Neural progenitor cell (in vitro differentiated cells): ENCODE measurements at regions not wholly inside any gene's neighbourhood (a gene's known extent, or its start where the extent isn't known, plus 50 kb on each side); places are given as distances from the start of the nearest gene placed in this dataset.

Source experiments
- DNase-seq: peaks from one replicate; pipeline ENCODE4 v3.0.0-alpha.2; 2016; ENCODE audit warnings: low spot score
- H2AFZ ChIP-seq: fragments of 200-600 bp; sonication (generic); replicated peaks from 2 replicates; pipeline ENCODE4 v1.6.1; 2016; ENCODE audit warnings: antibody characterized with exemption
- H3F3A ChIP-seq: fragments of 200-600 bp; sonication (generic); 2 replicates; pipeline ENCODE4 v1.6.1; 2016; ENCODE audit warnings: antibody characterized with exemption, low read depth
- H3K27ac ChIP-seq: fragments of 200-600 bp; sonication (generic); 2 replicates; pipeline ENCODE4 v1.5.1; 2016; ENCODE audit warnings: mild to moderate bottlenecking
- H3K27me3 ChIP-seq: fragments of 200-600 bp; sonication (generic); 2 replicates; pipeline ENCODE4 v1.6.1; 2016; ENCODE audit warnings: mild to moderate bottlenecking, moderate library complexity
- H3K36me3 ChIP-seq: fragments of 200-600 bp; sonication (generic); 2 replicates; pipeline ENCODE4 v1.5.1; 2016
- H3K4me1 ChIP-seq: fragments of 200-600 bp; sonication (generic); 2 replicates; pipeline ENCODE4 v1.6.1; 2016; ENCODE audit warnings: mixed run types
- H3K4me2 ChIP-seq: fragments of 200-600 bp; sonication (generic); 2 replicates; pipeline ENCODE4 v1.6.1; 2016
- H3K4me3 ChIP-seq: fragments of 200-600 bp; sonication (generic); 2 replicates; pipeline ENCODE4 v1.5.1; 2016
- H3K79me2 ChIP-seq: fragments of 200-600 bp; sonication (generic); 2 replicates; pipeline ENCODE4 v1.6.1; 2016; ENCODE audit warnings: low read depth
- H3K9ac ChIP-seq: fragments of 200-600 bp; sonication (generic); 2 replicates; pipeline ENCODE4 v1.6.1; 2016
- H3K9me3 ChIP-seq: fragments of 200-600 bp; sonication (generic); 2 replicates; pipeline ENCODE4 v1.5.1; 2016; ENCODE audit warnings: low read depth
- H4K20me1 ChIP-seq: fragments of 200-600 bp; sonication (generic); 2 replicates; pipeline ENCODE4 v1.6.1; 2016; ENCODE audit warnings: low read depth
- H3K27ac Mint-ChIP-seq: 3 replicates; pipeline ENCODE4 v1.8.0; 2021; ENCODE audit warnings: mixed read lengths
- H3K27me3 Mint-ChIP-seq: 2 replicates; pipeline ENCODE4 v1.8.0; 2022; ENCODE audit warnings: low read depth, mild to moderate bottlenecking, inconsistent platforms, moderate library complexity, mixed read lengths; ENCODE audit not compliant: insufficient read depth
- H3K36me3 Mint-ChIP-seq: 3 replicates; pipeline ENCODE4 v1.8.0; 2021; ENCODE audit warnings: mixed read lengths
- H3K4me1 Mint-ChIP-seq: 3 replicates; pipeline ENCODE4 v1.8.0; 2021; ENCODE audit warnings: mixed read lengths
- H3K4me3 Mint-ChIP-seq: 3 replicates; pipeline ENCODE4 v1.8.0; 2021; ENCODE audit warnings: mild to moderate bottlenecking, moderate library complexity, mixed read lengths
- H3K9me3 Mint-ChIP-seq: 3 replicates; pipeline ENCODE4 v1.8.0; 2020; ENCODE audit warnings: mixed read lengths
- CTCF ChIP-seq: fragments of 200-600 bp; sonication (generic); IDR thresholded peaks from 2 replicates; pipeline ENCODE4 v1.5.1; 2017; ENCODE audit warnings: antibody characterized with exemption, mild to moderate bottlenecking
- EZH2 ChIP-seq: fragments of 200-600 bp; sonication (generic); IDR thresholded peaks from 2 replicates; pipeline ENCODE4 v1.6.1; 2017; ENCODE audit warnings: antibody characterized with exemption, mild to moderate bottlenecking, moderate library complexity
- EZH2phosphoT487 ChIP-seq: fragments of 200-600 bp; sonication (generic); IDR thresholded peaks from 2 replicates; pipeline ENCODE4 v1.6.1; 2017; ENCODE audit warnings: antibody characterized with exemption

- no peaks in the 10 kb centered on the region for H3K79me2 ChIP-seq
Observed at GRCh38 chr13:50732712-50733111, 110.8 kb downstream of the DLEU7 start.

DNA sequence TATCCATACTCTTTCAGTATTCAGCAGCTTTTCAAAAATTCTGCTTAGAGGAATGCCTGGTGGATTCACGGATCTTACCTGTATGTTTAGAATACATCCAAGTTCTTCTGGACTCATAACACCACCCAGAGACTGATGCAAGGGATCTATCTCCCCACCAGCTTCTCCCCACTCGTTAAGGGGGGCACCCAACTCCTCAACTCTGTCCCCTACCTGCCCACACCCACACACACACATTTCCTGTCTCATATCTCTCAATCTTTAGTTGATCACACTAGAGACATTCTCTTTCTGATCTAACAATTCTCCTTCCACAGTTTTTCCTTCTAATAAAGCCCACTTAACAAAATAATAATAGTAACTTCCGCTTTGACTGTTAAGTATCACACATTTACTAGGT lies 110.1 kb downstream of the DLEU7 start:
- peaks cover 2% of the 10 kb centered on the region for H3K27me3 Mint-ChIP-seq
- no peak overlapping the region for H3K4me2 ChIP-seq
- no peak overlapping the region for H3K27ac Mint-ChIP-seq
- DNase-seq: no peak
- no peaks in the 10 kb centered on the region for H3K4me1 Mint-ChIP-seq
- no peaks in the 10 kb centered on the region for H3K27me3 ChIP-seq
- no peaks in the 10 kb centered on the region for H3F3A ChIP-seq
- H3K4me1 ChIP-seq: no peaks in the 10 kb centered on the region
- H3K9me3 Mint-ChIP-seq: peaks cover 18% of the 10 kb centered on the region
- H3K27ac ChIP-seq: no peak overlapping the region
- H3K4me3 Mint-ChIP-seq: no peak overlapping the region
- H3K9me3 ChIP-seq: no peaks in the 10 kb centered on the region
- no peak overlapping the region for H2AFZ ChIP-seq
- no peaks in the 10 kb centered on the region for H4K20me1 ChIP-seq
- no peaks in the 10 kb centered on the region for H3K36me3 Mint-ChIP-seq
- H3K9ac ChIP-seq: no peak overlapping the region
- no peaks in the 10 kb centered on the region for H3K36me3 ChIP-seq
- H3K4me3 ChIP-seq: no peak overlapping the region
- TF ChIP-seq EZH2 (no peak), CTCF (no peak), EZH2phosphoT487 (no peak)
- no peaks in the 10 kb centered on the region for H3K79me2 ChIP-seq

More at GRCh38 chr13:50732712-50733111, 110.8 kb downstream of the DLEU7 start:
- H3K9me3 Mint-ChIP-seq: peaks cover 18% of the 10 kb centered on the region
- no peaks in the 10 kb centered on the region for H3K4me1 Mint-ChIP-seq
- no peak overlapping the region for H3K27ac Mint-ChIP-seq
- Histone ChIP-seq H3K4me2 (no peak overlapping the region), H3K4me3 (no peak overlapping the region), H3F3A (no peaks in the 10 kb centered on the region), H3K36me3 (no peaks in the 10 kb centered on the region), H3K9me3 (no peaks in the 10 kb centered on the region), H2AFZ (no peak overlapping the region), H3K4me1 (no peaks in the 10 kb centered on the region), H4K20me1 (no peaks in the 10 kb centered on the region), H3K27me3 (no peaks in the 10 kb centered on the region), H3K9ac (no peak overlapping the region), H3K27ac (no peak overlapping the region)
- no peaks in the 10 kb centered on the region for H3K27me3 Mint-ChIP-seq
- no peak overlapping the region for H3K4me3 Mint-ChIP-seq
- DNase-seq: no peak
- no peaks in the 10 kb centered on the region for H3K36me3 Mint-ChIP-seq
- TF ChIP-seq EZH2 (no peak), EZH2phosphoT487 (no peak), CTCF (no peak)

DNA sequence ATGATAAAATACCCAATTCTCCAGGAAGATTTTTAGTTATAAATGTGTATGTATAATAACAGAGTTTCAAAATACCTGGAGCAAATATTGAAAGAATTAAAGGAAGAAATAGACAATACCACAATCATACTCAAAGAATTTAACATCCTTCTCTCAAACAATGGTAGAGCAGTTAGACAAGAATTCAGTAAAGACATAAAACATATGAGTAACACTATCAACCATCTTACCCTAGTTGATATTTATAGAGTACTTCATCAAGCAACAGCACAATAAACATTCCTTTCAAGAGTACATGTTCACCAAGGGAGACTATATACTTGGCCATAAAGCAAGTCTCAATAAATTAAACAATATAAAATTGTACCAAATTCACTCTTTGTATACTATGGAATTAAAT lies 108.4 kb downstream of the DLEU7 start:
- no peaks in the 10 kb centered on the region for H3K4me1 ChIP-seq
- Mint-ChIP-seq H3K27ac (no peak overlapping the region), H3K4me1 (no peaks in the 10 kb centered on the region), H3K36me3 (no peaks in the 10 kb centered on the region), H3K27me3 (peaks cover 2% of the 10 kb centered on the region), H3K9me3 (peaks cover 15% of the 10 kb centered on the region), H3K4me3 (no peak overlapping the region)
- no peak overlapping the region for H3K9ac ChIP-seq
- H3K27me3 ChIP-seq: no peaks in the 10 kb centered on the region
- H4K20me1 ChIP-seq: no peaks in the 10 kb centered on the region
- no peak for TF ChIP-seq CTCF
- no peak for TF ChIP-seq EZH2phosphoT487
- no peak for TF ChIP-seq EZH2
- no peak overlapping the region for H3K4me3 ChIP-seq
- H3K9me3 ChIP-seq: no peaks in the 10 kb centered on the region
- DNase-seq: no peak
- no peak overlapping the region for H2AFZ ChIP-seq
- H3K79me2 ChIP-seq: no peaks in the 10 kb centered on the region
- no peak overlapping the region for H3K4me2 ChIP-seq
- no peaks in the 10 kb centered on the region for H3F3A ChIP-seq
- no peak overlapping the region for H3K27ac ChIP-seq
- H3K36me3 ChIP-seq: no peaks in the 10 kb centered on the region
